GM23338 (cell line): ENCODE measurements at regions not wholly inside any gene's neighbourhood (a gene's known extent, or its start where the extent isn't known, plus 50 kb on each side); places are given as distances from the start of the nearest gene placed in this dataset.

Experiments
- ATAC-seq: fragments of 200-7000 bp; cut with Tn5 transposase; 3 replicates; pipeline ENCODE4 v1.9.1; 2020
- DNase-seq: peaks from one replicate; pipeline ENCODE4 v3.0.0-alpha.2; 2015; ENCODE audit warnings: low spot score
- H2AFZ ChIP-seq: fragments of 200-600 bp; sonication (generic); 2 replicates; pipeline ENCODE4 v1.8.0; 2016; ENCODE audit warnings: antibody characterized with exemption, mild to moderate bottlenecking, moderate library complexity
- H3F3A ChIP-seq: fragments of 200-600 bp; sonication (generic); replicated peaks from 2 replicates; pipeline ENCODE4 v1.8.0; 2017; ENCODE audit warnings: antibody characterized with exemption, mixed run types, low read depth
- H3K27ac ChIP-seq: fragments of 200-600 bp; sonication (generic); 2 replicates; pipeline ENCODE4 v1.6.1; 2016; ENCODE audit warnings: low read depth
- H3K27me3 ChIP-seq: fragments of 200-600 bp; sonication (generic); 2 replicates; pipeline ENCODE4 v1.8.0; 2016; ENCODE audit warnings: mild to moderate bottlenecking, mixed run types, moderate library complexity; ENCODE audit not compliant: insufficient read depth
- H3K36me3 ChIP-seq: fragments of 200-600 bp; sonication (generic); 2 replicates; pipeline ENCODE4 v1.8.0; 2016; ENCODE audit warnings: mild to moderate bottlenecking; ENCODE audit not compliant: insufficient read depth
- H3K4me1 ChIP-seq: fragments of 200-600 bp; sonication (generic); 2 replicates; pipeline ENCODE4 v1.8.0; 2016; ENCODE audit warnings: mild to moderate bottlenecking, moderate library complexity; ENCODE audit not compliant: insufficient read depth
- H3K4me2 ChIP-seq: fragments of 200-600 bp; sonication (generic); 2 replicates; pipeline ENCODE4 v1.7.1; 2017; ENCODE audit warnings: mixed run types
- H3K4me3 ChIP-seq: fragments of 200-600 bp; sonication (generic); 2 replicates; pipeline ENCODE4 v1.6.1; 2016; ENCODE audit warnings: mixed run types
- H3K79me2 ChIP-seq: fragments of 200-600 bp; sonication (generic); replicated peaks from 2 replicates; pipeline ENCODE4 v1.8.0; 2017; ENCODE audit warnings: mild to moderate bottlenecking; ENCODE audit not compliant: insufficient read depth
- H3K9me2 ChIP-seq: fragments of 200-600 bp; sonication (generic); 2 replicates; pipeline ENCODE4 v1.8.0; 2017; ENCODE audit not compliant: insufficient read depth
- H4K20me1 ChIP-seq: fragments of 200-600 bp; sonication (generic); replicated peaks from 2 replicates; pipeline ENCODE4 v1.8.0; 2017; ENCODE audit warnings: mild to moderate bottlenecking; ENCODE audit not compliant: insufficient read depth
- H3K27ac Mint-ChIP-seq: 2 replicates; pipeline ENCODE4 v1.8.0; 2020; ENCODE audit warnings: inconsistent platforms, mild to moderate bottlenecking, moderate library complexity, mixed read lengths
- H3K27me3 Mint-ChIP-seq: 3 replicates; pipeline ENCODE4 v1.8.0; 2022; ENCODE audit warnings: low read depth, mild to moderate bottlenecking, moderate library complexity, mixed read lengths, inconsistent platforms; ENCODE audit not compliant: insufficient read depth, poor library complexity
- H3K36me3 Mint-ChIP-seq: 3 replicates; pipeline ENCODE4 v1.8.0; 2021; ENCODE audit warnings: low read depth, mild to moderate bottlenecking, inconsistent platforms, moderate library complexity, mixed read lengths
- H3K4me1 Mint-ChIP-seq: 3 replicates; pipeline ENCODE4 v1.8.0; 2020; ENCODE audit warnings: mild to moderate bottlenecking, inconsistent platforms, mixed read lengths
- H3K4me3 Mint-ChIP-seq: 3 replicates; pipeline ENCODE4 v1.8.0; 2021; ENCODE audit warnings: moderate library complexity, mild to moderate bottlenecking, inconsistent platforms, mixed read lengths
- H3K9me3 Mint-ChIP-seq: 3 replicates; pipeline ENCODE4 v1.8.0; 2020; ENCODE audit warnings: moderate library complexity, mild to moderate bottlenecking, inconsistent platforms, mixed read lengths
- CREB1 ChIP-seq: fragments of 250-450 bp; sonication (Bioruptor Pico); IDR thresholded peaks from 2 replicates; pipeline ENCODE4 v1.5.0; 2020; ENCODE audit warnings: low read depth, mild to moderate bottlenecking, moderate library complexity
- CTCF ChIP-seq, 2 experiments: fragments of 200-600 bp in 1 of 2; sonication (generic) in 1 of 2; conservative IDR thresholded peaks; 2 replicates each; pipeline versions ENCODE4 v1.5.1 to v1.6.1; 2016 to 2017; ENCODE audit warnings: antibody characterized with exemption in 2 of 2, low read depth in 2 of 2, mild to moderate bottlenecking in 2 of 2, moderate library complexity in 1 of 2
- EZH2phosphoT487 ChIP-seq: fragments of 200-600 bp; sonication (generic); IDR thresholded peaks from one replicate; pipeline ENCODE4 v1.8.1; 2018; ENCODE audit warnings: antibody characterized with exemption; ENCODE audit not compliant: unreplicated experiment
- POLR2AphosphoS5 ChIP-seq: IDR thresholded peaks from 2 replicates; pipeline ENCODE4 v1.6.1; 2016; ENCODE audit warnings: antibody characterized with exemption, low read depth
- STAT1 ChIP-seq: IDR thresholded peaks from one replicate; pipeline ENCODE4 v1.6.1; 2016; ENCODE audit warnings: antibody characterized with exemption; ENCODE audit not compliant: unreplicated experiment
- ZNF114 ChIP-seq: fragments of 250-450 bp; sonication (Bioruptor Pico); IDR thresholded peaks from 2 replicates; pipeline ENCODE4 v1.5.0; 2020; ENCODE audit warnings: mild to moderate bottlenecking, moderate library complexity
- ZNF462 ChIP-seq: fragments of 250-450 bp; sonication (Bioruptor Pico); IDR thresholded peaks from 2 replicates; pipeline ENCODE4 v1.5.0; 2020; ENCODE audit warnings: mild to moderate bottlenecking, moderate library complexity
- TF ChIP-seq, protein P1 (sequence below): IDR thresholded peaks from one replicate; pipeline ENCODE4 v1.6.1; 2018; ENCODE audit warnings: antibody characterized with exemption; ENCODE audit not compliant: unreplicated experiment

DNA sequence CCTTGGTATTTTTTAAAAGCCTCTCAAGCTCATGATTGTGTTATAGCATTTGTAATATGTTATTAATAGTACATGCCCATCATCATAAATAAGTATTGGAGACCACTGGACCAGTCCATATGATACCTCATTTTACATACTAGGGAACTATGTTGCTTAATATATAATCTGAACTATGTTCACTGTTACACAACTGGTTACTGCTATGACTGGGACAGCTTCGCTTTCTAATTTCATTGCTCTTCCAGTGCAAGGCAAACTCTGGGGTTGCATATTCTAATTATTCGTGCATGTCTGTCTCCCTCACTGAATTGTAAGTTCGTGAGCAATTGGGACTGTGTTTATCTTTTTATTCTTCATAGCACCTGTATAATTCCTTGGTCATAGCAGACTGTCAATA lies 330.5 kb downstream of the RAPGEF2 start:
- no peaks in the 10 kb centered on the region for H3F3A ChIP-seq
- H4K20me1 ChIP-seq: no peaks in the 10 kb centered on the region
- DNase-seq (no peak), ATAC-seq (no peak)
- H3K9me2 ChIP-seq: no peaks in the 10 kb centered on the region
- H3K9me3 Mint-ChIP-seq: no peaks in the 10 kb centered on the region
- H3K79me2 ChIP-seq: no peaks in the 10 kb centered on the region
- no peaks in the 10 kb centered on the region for H3K27me3 ChIP-seq
- peaks cover 5% of the 10 kb centered on the region for H3K27me3 Mint-ChIP-seq
- H3K36me3 Mint-ChIP-seq: no peaks in the 10 kb centered on the region
- no peaks in the 10 kb centered on the region for H3K4me1 ChIP-seq
- H3K27ac ChIP-seq: no peak overlapping the region
- H3K4me2 ChIP-seq: no peak overlapping the region
- no peak overlapping the region for H3K27ac Mint-ChIP-seq
- TF ChIP-seq CTCF (conservative IDR thresholded peaks at IDR 0.05; ENCODE audit: low read depth in 2 of 2) (no peak), CREB1 (CRISPR knock-in tag) (no peak), EZH2phosphoT487 (no peak), POLR2AphosphoS5 (no peak), STAT1 (no peak), ZNF462 (CRISPR knock-in tag) (no peak), ZNF114 (CRISPR knock-in tag) (no peak)
- TF ChIP-seq, protein P1, sequence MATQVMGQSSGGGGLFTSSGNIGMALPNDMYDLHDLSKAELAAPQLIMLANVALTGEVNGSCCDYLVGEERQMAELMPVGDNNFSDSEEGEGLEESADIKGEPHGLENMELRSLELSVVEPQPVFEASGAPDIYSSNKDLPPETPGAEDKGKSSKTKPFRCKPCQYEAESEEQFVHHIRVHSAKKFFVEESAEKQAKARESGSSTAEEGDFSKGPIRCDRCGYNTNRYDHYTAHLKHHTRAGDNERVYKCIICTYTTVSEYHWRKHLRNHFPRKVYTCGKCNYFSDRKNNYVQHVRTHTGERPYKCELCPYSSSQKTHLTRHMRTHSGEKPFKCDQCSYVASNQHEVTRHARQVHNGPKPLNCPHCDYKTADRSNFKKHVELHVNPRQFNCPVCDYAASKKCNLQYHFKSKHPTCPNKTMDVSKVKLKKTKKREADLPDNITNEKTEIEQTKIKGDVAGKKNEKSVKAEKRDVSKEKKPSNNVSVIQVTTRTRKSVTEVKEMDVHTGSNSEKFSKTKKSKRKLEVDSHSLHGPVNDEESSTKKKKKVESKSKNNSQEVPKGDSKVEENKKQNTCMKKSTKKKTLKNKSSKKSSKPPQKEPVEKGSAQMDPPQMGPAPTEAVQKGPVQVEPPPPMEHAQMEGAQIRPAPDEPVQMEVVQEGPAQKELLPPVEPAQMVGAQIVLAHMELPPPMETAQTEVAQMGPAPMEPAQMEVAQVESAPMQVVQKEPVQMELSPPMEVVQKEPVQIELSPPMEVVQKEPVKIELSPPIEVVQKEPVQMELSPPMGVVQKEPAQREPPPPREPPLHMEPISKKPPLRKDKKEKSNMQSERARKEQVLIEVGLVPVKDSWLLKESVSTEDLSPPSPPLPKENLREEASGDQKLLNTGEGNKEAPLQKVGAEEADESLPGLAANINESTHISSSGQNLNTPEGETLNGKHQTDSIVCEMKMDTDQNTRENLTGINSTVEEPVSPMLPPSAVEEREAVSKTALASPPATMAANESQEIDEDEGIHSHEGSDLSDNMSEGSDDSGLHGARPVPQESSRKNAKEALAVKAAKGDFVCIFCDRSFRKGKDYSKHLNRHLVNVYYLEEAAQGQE: no peak
- peaks cover 6% of the 10 kb centered on the region; the same call in 2 of the 3 replicates for H3K4me1 Mint-ChIP-seq
- no peak overlapping the region for H2AFZ ChIP-seq
- H3K4me3 Mint-ChIP-seq: no peak overlapping the region
- H3K4me3 ChIP-seq: no peak overlapping the region
- H3K36me3 ChIP-seq: no peaks in the 10 kb centered on the region
